Memory B cell (primary cell): ENCODE measurements at regions not wholly inside any gene's neighbourhood (a gene's known extent, or its start where the extent isn't known, plus 50 kb on each side); places are given as distances from the start of the nearest gene placed in this dataset.
"Not testable (repeated sequence)": the region's sequence is repeated elsewhere in the genome, so short reads cannot be mapped to it uniquely, and the experiment has no call there.

ENCODE experiments used
- ATAC-seq: fragments of 150-1000 bp; cut with Tn5 transposase; 2 replicates; pipeline ENCODE4 v1.10.0; 2021; ENCODE audit warnings: low read depth, mild to moderate bottlenecking, moderate library complexity
- DNase-seq, 2 donors: peaks; one replicate each; pipeline ENCODE4 v3.0.0; 2022; ENCODE audit warnings: low spot score in 2 of 2
- H3K27ac Mint-ChIP-seq: one replicate; pipeline ENCODE4 v1.8.0; 2022; ENCODE audit warnings: mild to moderate bottlenecking, moderate library complexity, mixed read lengths
- H3K27me3 Mint-ChIP-seq: one replicate; pipeline ENCODE4 v1.8.0; 2022; ENCODE audit warnings: mixed read lengths
- H3K36me3 Mint-ChIP-seq: one replicate; pipeline ENCODE4 v1.8.0; 2022; ENCODE audit warnings: mild to moderate bottlenecking, mixed read lengths
- H3K4me1 Mint-ChIP-seq: one replicate; pipeline ENCODE4 v1.8.0; 2022; ENCODE audit warnings: mixed read lengths
- H3K4me3 Mint-ChIP-seq: one replicate; pipeline ENCODE4 v1.8.0; 2022; ENCODE audit warnings: mild to moderate bottlenecking, moderate library complexity, mixed read lengths
- H3K9me3 Mint-ChIP-seq: one replicate; pipeline ENCODE4 v1.8.0; 2022; ENCODE audit warnings: mixed read lengths

- not testable (repeated sequence) for H3K27me3 Mint-ChIP-seq, H3K4me1 Mint-ChIP-seq, H3K27ac Mint-ChIP-seq, DNase-seq, H3K9me3 Mint-ChIP-seq, H3K4me3 Mint-ChIP-seq, H3K36me3 Mint-ChIP-seq, ATAC-seq
Observed at GRCh38 chr14:105672450-105673200, 146.2 kb downstream of the TMEM121 start.

GRCh38 chr14:105675433-105675832 lies 149.1 kb downstream of the TMEM121 start:
- H3K9me3 Mint-ChIP-seq, H3K4me1 Mint-ChIP-seq, DNase-seq, H3K4me3 Mint-ChIP-seq, H3K36me3 Mint-ChIP-seq, ATAC-seq, H3K27me3 Mint-ChIP-seq, H3K27ac Mint-ChIP-seq: not testable (repeated sequence)

GRCh38 chr14:105675905-105676670 lies 149.7 kb downstream of the TMEM121 start:
- not testable (repeated sequence) for H3K36me3 Mint-ChIP-seq, H3K27me3 Mint-ChIP-seq, ATAC-seq, H3K9me3 Mint-ChIP-seq, H3K27ac Mint-ChIP-seq, H3K4me1 Mint-ChIP-seq, H3K4me3 Mint-ChIP-seq, DNase-seq

- H3K9me3 Mint-ChIP-seq, H3K27ac Mint-ChIP-seq, H3K36me3 Mint-ChIP-seq, DNase-seq, H3K27me3 Mint-ChIP-seq, ATAC-seq: not testable (repeated sequence)
- Mint-ChIP-seq H3K4me3 (peak overlapping the region; percentile 22), H3K4me1 (peaks cover 10% of the 10 kb centered on the region)
Observed at GRCh38 chr14:105678057-105678456, 151.7 kb downstream of the TMEM121 start.

- not testable (repeated sequence) for H3K9me3 Mint-ChIP-seq, H3K36me3 Mint-ChIP-seq, H3K27ac Mint-ChIP-seq, DNase-seq, H3K27me3 Mint-ChIP-seq
- H3K4me3 Mint-ChIP-seq = peak overlapping the region; percentile 49
- peak; percentile 15 for ATAC-seq
- peaks cover 19% of the 10 kb centered on the region for H3K4me1 Mint-ChIP-seq
Observed at GRCh38 chr14:105678996-105679958, 152.9 kb downstream of the TMEM121 start.

- H3K27me3 Mint-ChIP-seq, H3K36me3 Mint-ChIP-seq, H3K27ac Mint-ChIP-seq, H3K9me3 Mint-ChIP-seq: not testable (repeated sequence)
- peak; percentile 46 to 65 for DNase-seq
- ATAC-seq = peak; percentile 67
- peak overlapping the region; percentile 49 for H3K4me3 Mint-ChIP-seq
- H3K4me1 Mint-ChIP-seq = peaks cover 27% of the 10 kb centered on the region
Observed at GRCh38 chr14:105679959-105680735, 153.8 kb downstream of the TMEM121 start.

- Mint-ChIP-seq H3K4me3 (peak overlapping the region; percentile 63), H3K4me1 (peaks cover 28% of the 10 kb centered on the region)
- not testable (repeated sequence) for H3K36me3 Mint-ChIP-seq, H3K9me3 Mint-ChIP-seq, H3K27ac Mint-ChIP-seq, H3K27me3 Mint-ChIP-seq, DNase-seq
- ATAC-seq = peak; percentile 32
Observed at GRCh38 chr14:105680736-105681098, 154.3 kb downstream of the TMEM121 start.

- Mint-ChIP-seq H3K4me1 (peaks cover 28% of the 10 kb centered on the region), H3K27ac (peak overlapping the region; percentile 91), H3K4me3 (peak overlapping the region; percentile 66)
- peak; percentile 18 for ATAC-seq
- DNase-seq = peak in 1 of 2 donors; percentile 68
- H3K36me3 Mint-ChIP-seq, H3K27me3 Mint-ChIP-seq, H3K9me3 Mint-ChIP-seq: not testable (repeated sequence)
Observed at GRCh38 chr14:105681606-105682185, 155.3 kb downstream of the TMEM121 start.

- Mint-ChIP-seq H3K27ac (peak overlapping the region; percentile 97), H3K4me1 (peaks cover 33% of the 10 kb centered on the region)
- DNase-seq, ATAC-seq, H3K9me3 Mint-ChIP-seq, H3K27me3 Mint-ChIP-seq, H3K4me3 Mint-ChIP-seq, H3K36me3 Mint-ChIP-seq: not testable (repeated sequence)
Observed at GRCh38 chr14:105682442-105682841, 156.1 kb downstream of the TMEM121 start.

- Mint-ChIP-seq H3K36me3 (peaks cover 2% of the 10 kb centered on the region), H3K4me1 (peaks cover 37% of the 10 kb centered on the region), H3K27me3 (no peaks in the 10 kb centered on the region), H3K27ac (peak overlapping the region; percentile 97), H3K9me3 (no peaks in the 10 kb centered on the region), H3K4me3 (peak overlapping the region; percentile 81)
- no peak for DNase-seq
- no peak for ATAC-seq
Observed at GRCh38 chr14:105682956-105683570, 156.7 kb downstream of the TMEM121 start.

- H3K9me3 Mint-ChIP-seq, H3K36me3 Mint-ChIP-seq, H3K27me3 Mint-ChIP-seq, ATAC-seq, H3K4me3 Mint-ChIP-seq, DNase-seq: not testable (repeated sequence)
- Mint-ChIP-seq H3K4me1 (peaks cover 40% of the 10 kb centered on the region), H3K27ac (peak overlapping the region; percentile 97)
Observed at GRCh38 chr14:105684056-105684455, 157.7 kb downstream of the TMEM121 start.

- not testable (repeated sequence) for DNase-seq, ATAC-seq, H3K27me3 Mint-ChIP-seq, H3K9me3 Mint-ChIP-seq, H3K36me3 Mint-ChIP-seq
- Mint-ChIP-seq H3K4me3 (peak overlapping the region; percentile 61), H3K27ac (peak overlapping the region; percentile 96), H3K4me1 (peaks cover 44% of the 10 kb centered on the region)
Observed at GRCh38 chr14:105684597-105684996, 158.2 kb downstream of the TMEM121 start.

GRCh38 chr14:105685003-105685402 lies 158.6 kb downstream of the TMEM121 start:
- Mint-ChIP-seq H3K27ac (peak overlapping the region; percentile 96), H3K9me3 (no peaks in the 10 kb centered on the region), H3K36me3 (peaks cover 4% of the 10 kb centered on the region), H3K4me3 (peak overlapping the region; percentile 61), H3K27me3 (no peaks in the 10 kb centered on the region), H3K4me1 (peaks cover 48% of the 10 kb centered on the region)
- ATAC-seq (no peak), DNase-seq (no peak)
